HG02571 (cell line): ENCODE measurements at regions not wholly inside any gene's neighbourhood (a gene's known extent, or its start where the extent isn't known, plus 50 kb on each side); places are given as distances from the start of the nearest gene placed in this dataset.

Experiments used
- ATAC-seq: cut with Tn5 transposase; IDR thresholded peaks from one replicate; pipeline ENCODE4 v1.9.1; 2021; ENCODE audit warnings: mild to moderate bottlenecking, moderate library complexity; ENCODE audit not compliant: unreplicated experiment

- no peak for ATAC-seq
Measured at GRCh38 chr3:159852266-159852665, 136.4 kb upstream of the IL12A start.

DNA sequence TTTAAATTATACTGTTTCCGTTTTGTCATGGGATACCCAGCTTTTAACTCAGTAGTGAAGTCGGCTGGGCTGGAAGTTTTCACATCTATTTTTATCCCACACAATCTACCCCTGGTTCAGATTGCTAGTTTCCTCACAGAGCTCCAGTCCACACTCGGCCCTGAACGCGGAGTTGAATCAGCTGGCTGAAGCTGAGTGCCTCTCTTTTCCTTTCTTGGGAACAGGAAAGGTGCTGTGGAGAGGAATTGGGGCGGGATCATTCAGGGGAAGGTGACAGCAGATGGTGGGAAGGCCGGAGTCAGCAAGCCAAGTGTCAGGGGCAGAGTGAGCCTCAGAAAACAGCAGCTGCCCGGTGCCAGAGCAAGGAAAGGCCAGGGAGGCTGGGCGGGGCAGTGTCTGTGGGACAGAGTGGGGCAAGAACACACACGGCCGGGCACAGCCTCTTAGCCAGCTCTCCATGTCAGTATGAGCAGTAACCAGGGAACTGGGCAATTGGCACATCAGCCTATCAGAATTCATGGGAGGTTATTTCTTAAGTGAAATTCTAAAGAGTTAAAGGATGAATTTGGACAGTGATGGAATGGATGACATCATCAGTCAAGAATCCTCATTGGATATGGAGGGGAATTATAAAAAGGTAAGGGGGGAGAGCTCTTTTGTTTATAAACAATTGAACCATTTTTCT lies 135.7 kb upstream of the IL12A start:
- ATAC-seq = no peak

DNA sequence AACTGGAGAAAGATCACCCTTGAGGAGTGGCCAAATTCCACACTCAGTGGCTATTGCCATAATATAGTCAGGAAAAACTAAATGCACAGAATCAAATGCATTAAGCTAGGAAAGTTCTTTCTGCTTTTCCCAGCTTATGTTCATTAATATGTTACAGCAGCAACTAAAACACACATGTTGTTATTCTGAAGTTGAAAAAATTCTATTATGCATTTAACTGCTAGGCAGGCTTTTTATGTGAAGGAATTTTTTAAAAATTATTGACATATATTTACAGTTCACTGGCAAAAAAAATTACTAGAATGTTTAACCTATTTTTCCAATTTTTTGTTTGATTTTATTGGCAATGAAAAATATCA lies 135.2 kb upstream of the IL12A start:
- ATAC-seq = no peak

- ATAC-seq = no peak
Measured at GRCh38 chr3:159854500-159855124, 134.0 kb upstream of the IL12A start.

GRCh38 chr3:159855599-159856346 lies 132.9 kb upstream of the IL12A start:
- ATAC-seq = no peak

DNA sequence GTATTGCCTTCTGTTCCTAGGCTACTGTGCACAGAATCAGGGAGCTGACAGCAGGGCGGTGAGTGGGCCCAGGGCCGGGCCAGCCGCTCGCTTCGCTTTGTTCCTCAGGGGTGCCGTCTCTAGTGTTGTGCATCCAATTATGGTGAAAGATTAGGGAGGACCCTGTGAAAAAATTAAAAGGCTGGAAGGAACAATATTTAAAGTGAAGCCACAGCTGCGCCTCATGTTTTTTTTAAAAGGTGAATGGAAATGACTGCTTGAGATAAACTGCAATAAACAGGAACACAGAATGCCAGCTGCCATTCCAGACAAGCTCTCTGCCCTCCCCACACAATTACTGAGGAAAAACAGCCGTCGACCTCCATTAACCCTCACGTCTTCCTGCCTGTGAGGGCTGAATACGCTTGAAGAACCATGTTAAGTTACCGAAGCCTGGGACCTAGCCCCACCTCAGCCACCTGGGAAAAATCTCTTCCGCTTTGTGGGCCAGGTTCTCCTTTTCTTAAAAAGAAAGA lies 132.0 kb upstream of the IL12A start:
- no peak for ATAC-seq

DNA sequence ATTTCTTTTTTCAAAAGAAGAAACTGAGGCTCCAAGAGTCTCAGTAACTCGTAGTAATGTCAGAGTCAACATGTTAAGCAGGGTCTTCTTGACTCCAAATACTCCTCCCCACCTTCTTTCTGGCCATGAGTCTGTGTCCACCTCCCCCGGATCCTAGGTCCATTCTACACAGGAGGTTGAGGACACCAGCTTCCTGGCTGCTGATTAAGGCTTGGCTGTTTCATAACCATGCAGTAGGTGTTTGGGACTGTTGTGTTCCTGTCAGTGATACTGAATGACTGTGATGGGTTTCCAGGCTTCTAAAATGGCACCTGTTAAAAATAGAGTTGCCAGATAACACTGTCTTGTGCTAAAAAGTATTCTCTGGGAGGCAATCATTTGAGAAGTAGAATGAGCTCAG lies 130.8 kb upstream of the IL12A start:
- ATAC-seq = no peak

GRCh38 chr3:159858650-159859049 lies 130.0 kb upstream of the IL12A start:
- no peak for ATAC-seq

DNA sequence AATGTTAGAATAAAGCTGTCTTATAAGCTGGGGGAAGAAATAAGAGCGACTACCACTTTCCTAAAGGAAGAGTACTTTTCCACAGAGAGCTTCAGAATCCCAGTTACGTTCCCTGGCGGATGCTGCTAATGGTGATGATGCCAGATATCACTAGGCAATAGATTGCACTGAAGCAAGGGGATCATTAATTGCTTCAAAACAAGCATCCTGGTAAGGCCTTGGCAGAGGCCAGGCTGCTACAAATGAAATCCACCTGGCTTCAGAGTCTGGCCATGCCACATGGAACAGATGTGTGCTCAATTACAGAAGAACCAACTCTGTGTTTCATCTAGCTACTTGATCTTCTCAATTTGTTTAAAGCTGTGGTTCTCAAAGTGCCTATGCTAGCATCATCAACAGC lies 129.2 kb upstream of the IL12A start:
- ATAC-seq = no peak

DNA sequence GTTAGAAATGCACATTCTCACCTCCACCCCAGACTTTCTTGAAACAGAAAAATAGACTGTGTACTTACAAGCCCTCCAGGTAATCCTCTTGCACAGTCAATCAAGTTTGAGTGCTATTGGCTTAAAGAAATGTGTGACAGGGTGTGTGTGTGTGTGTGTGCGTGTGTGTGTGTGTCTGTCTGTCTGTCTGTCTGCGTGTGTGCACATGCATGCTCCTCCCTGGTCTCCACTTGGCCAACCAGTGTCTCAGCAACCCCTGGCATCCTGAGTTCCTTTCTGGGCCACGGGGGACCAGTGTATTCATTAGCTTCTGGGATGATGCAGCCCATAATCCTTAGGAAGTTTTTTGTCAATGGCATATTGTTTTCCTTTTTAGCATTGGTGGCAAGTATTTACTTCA lies 128.8 kb upstream of the IL12A start:
- no peak for ATAC-seq

- ATAC-seq = no peak
Measured at GRCh38 chr3:159860269-159861116, 128.1 kb upstream of the IL12A start.

GRCh38 chr3:159861369-159861987 lies 127.2 kb upstream of the IL12A start:
- peak; percentile 77 for ATAC-seq

DNA sequence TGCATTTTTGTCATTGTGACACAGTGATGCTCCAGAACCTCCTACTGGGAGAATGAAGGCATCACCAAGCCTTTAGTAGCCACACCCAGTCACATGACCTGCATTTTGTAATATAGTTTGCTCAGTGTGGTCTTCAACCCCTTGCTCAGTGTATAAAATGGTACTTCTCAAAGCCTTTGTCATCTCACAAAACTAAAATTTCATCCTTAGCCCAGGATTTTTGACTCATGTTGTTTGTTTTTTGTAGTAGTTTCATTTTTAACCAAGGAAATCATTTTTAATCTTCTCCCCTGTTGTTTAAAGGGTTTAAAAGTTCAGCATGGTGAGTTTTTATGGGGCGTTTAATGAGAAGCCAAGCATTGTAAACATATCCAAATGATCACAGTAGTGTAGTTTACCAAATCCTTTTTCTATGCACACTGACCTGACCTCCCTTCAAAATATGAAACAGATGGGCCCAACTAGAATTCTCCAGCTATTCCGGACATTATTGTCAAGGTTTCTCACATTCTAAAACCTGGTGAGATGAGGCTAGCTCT lies 123.5 kb upstream of the IL12A start:
- no peak for ATAC-seq

GRCh38 chr3:159866201-159866746 lies 122.4 kb upstream of the IL12A start:
- no peak for ATAC-seq

DNA sequence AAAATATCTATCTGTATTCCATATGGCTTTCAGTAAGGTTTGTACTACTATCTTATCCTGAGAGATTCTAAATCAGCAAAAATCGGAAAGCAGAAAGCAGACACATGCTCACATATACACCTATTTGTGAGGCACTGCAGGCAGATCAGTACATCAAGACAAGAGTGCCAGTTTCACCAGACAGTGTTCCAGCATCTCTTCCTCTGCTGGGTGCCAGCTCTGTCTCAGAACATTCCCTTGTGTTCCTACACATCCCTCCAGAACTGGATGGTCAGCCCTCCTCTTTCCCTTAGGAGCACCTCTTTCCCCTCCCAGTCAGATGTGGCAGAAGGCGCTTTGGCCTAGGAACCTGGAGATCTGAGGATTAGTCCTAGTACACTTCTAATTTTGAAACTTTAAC lies 121.3 kb upstream of the IL12A start:
- no peak for ATAC-seq

DNA sequence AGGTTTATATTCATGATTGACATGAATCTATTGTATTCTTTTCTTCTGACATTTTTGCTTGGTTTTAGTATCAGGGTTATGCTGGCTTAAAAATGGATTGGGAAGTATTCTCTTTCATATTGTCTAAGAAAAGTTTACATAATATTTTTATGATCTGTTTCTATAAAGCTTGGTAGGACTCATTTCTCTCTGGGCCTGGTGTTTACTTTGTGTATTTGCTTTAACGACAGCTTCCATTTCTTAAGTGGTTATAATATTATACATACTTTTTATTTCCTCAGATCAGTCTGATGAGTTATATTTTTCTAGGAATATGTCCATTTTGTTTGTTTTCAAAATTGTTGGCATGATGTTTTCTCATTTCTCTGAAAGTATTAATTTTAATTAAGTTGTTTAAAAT lies 117.9 kb upstream of the IL12A start:
- no peak for ATAC-seq

DNA sequence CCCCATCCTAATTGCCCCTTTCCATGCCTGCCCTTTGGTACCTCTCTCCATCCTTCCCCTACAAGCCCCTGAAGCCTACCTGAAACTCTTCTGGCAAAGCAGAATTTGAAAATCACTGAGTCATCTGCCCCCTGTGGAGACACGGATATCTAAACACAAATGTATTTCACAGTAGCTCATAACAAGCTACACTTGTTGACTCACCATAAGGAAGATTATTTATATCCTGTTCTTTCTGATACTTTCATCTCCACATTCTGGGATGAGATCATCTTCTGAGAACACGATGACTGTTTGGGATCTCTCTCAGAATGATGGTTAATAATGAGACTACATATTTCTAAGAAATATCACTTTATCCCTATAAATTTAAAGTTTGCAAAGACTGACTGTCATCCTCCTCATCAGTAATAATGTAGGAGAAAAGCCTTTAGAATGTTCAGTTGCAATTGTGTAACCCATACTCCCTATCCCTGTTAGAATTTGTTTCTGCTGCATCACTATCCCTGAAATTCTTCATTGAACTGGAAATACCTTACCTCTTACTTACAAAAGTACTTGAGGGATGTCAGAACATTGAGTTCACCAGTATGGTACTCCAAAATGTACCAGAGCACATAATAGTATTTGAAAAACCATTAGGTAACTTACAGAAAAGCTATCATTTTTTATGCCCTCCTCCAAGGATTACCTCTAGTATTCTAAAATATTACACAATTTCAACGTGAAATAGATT lies 116.1 kb upstream of the IL12A start:
- no peak for ATAC-seq

- ATAC-seq = no peak
Measured at GRCh38 chr3:159875116-159875515, 113.5 kb upstream of the IL12A start.

GRCh38 chr3:159877924-159878323 lies 110.7 kb upstream of the IL12A start:
- ATAC-seq = no peak
